VCaP (cell line): ENCODE measurements at regions not wholly inside any gene's neighbourhood (a gene's known extent, or its start where the extent isn't known, plus 50 kb on each side); places are given as distances from the start of the nearest gene placed in this dataset.

Experiments used
- H3K27ac ChIP-seq: fragments of 450-650 bp; 2 replicates; pipeline ENCODE4 v1.5.1; 2017
- TF ChIP-seq, protein P1 (sequence below): fragments of 450-650 bp; conservative IDR thresholded peaks from 2 replicates; pipeline ENCODE4 v1.5.1; 2017; ENCODE audit warnings: mild to moderate bottlenecking, moderate library complexity

DNA sequence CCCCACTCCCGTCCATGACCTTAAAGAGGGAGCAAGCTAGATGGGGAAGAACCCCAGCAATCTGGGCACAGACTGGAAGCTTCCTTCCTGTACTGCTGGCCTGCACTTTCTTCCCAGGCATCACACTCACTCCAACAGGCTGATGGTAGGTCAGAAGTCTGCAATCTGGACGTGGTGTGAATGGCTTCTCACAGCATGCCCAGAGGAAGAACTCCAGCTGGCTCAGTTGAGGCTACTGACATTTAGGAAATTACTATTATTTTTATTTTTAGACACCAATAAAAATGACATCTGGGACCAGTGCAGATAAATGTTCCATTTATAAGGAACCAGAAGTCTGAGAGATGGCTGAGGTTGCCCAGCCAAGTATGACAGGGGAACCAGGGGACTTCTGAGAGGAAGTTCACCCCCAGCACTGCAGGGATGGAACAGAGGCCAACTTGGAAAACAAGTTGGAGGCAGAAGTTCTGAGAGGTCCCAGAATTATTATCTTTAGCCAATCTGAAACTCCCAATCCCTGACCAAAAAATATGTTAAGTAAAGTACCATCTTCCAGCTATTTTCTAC, 163.8 kb upstream of the CTNNB1 start:
- no peak overlapping the region for H3K27ac ChIP-seq
- TF ChIP-seq, protein P1, sequence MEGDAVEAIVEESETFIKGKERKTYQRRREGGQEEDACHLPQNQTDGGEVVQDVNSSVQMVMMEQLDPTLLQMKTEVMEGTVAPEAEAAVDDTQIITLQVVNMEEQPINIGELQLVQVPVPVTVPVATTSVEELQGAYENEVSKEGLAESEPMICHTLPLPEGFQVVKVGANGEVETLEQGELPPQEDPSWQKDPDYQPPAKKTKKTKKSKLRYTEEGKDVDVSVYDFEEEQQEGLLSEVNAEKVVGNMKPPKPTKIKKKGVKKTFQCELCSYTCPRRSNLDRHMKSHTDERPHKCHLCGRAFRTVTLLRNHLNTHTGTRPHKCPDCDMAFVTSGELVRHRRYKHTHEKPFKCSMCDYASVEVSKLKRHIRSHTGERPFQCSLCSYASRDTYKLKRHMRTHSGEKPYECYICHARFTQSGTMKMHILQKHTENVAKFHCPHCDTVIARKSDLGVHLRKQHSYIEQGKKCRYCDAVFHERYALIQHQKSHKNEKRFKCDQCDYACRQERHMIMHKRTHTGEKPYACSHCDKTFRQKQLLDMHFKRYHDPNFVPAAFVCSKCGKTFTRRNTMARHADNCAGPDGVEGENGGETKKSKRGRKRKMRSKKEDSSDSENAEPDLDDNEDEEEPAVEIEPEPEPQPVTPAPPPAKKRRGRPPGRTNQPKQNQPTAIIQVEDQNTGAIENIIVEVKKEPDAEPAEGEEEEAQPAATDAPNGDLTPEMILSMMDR: no peak

DNA sequence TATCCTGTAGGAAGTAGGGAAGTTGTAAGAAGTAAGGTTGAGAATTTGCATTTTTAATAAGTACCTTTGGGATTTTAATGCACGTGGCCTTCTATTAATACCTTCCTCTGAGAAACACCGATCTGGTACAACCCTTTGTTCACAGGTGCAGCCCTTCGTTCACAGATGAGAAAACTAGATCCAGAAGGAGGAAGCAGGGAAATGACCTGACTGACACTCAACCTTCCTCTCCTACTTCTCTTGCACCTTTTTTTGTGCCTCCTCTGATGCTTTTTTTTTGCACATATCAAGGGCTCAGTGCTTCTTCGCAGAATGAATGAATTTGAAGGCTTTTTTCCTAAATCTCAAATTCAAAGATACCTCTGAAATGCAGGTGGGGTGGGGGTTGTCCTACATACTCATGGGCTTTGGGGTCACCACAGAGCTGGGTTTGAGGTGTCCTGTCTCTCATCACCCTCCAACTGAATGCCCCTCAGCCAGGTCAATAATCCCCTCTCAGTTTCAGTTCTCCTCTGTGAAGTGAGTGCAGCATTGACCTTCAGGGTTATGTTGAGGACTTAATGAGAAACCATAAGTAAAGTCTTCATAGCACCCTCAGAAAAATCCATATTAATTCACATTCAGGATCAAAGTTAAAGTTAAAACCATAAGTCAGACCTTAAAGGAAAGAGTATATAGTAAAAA, 161.5 kb upstream of the CTNNB1 start:
- TF ChIP-seq, protein P1: no peak
- H3K27ac ChIP-seq: no peak overlapping the region

DNA sequence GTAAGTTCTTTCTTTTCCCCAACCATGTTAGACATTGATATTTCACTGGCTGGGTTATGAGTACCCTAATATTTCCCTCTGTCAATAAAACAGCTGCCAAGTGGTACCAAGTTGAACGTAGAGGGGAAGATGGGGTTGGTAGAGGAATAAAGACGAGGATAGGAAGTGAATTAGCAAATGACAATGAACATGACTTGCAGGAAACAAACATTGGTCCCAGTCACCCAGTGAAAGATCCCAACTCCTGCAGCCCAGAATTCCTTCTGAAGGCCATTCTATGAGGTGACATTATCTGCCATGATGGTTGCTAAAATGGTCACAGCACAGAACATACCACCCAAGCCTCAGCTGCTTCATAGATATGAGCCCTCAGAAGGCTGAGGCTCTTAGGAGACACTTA, 159.0 kb upstream of the CTNNB1 start:
- TF ChIP-seq, protein P1: no peak
- H3K27ac ChIP-seq: no peak overlapping the region

DNA sequence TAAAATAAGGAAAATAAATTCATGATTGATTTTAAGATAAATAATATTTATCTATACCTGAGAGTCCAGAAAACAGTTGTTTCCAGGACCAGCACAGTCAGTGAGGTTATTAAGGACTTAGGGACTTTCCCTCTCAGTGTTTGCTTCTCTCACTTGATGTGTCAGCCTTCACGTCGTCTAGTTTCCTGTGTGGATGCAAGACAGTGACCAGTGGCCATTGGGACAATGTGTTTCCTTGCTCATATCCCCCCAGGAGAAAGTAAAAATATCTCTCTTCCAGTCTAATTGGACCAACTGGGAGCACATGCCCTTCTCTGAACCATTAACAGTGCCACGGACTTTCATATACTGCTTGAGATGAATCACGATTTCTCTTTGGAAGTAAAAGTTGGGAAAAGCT, 157.8 kb upstream of the CTNNB1 start:
- H3K27ac ChIP-seq: no peak overlapping the region
- TF ChIP-seq, protein P1: no peak

DNA sequence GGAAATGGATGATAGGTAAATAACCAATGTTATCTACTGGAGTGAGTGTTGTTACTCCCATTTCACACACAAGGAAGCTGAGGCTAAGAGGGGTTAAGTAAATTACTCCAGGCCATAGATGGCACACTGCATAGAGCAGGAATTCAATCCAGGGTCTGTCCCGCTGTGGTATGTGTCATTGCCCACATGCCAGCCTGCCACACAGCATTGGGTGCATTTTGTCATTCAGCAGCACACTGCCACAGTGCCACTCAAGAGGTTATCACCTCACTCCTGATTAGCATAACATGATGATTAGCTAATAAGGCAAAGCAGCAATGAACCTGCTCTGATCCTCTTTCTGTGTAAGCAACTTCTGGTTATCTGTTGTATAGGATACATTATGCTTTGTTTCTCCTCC, 157.4 kb upstream of the CTNNB1 start:
- TF ChIP-seq, protein P1: no peak
- H3K27ac ChIP-seq: no peak overlapping the region

DNA sequence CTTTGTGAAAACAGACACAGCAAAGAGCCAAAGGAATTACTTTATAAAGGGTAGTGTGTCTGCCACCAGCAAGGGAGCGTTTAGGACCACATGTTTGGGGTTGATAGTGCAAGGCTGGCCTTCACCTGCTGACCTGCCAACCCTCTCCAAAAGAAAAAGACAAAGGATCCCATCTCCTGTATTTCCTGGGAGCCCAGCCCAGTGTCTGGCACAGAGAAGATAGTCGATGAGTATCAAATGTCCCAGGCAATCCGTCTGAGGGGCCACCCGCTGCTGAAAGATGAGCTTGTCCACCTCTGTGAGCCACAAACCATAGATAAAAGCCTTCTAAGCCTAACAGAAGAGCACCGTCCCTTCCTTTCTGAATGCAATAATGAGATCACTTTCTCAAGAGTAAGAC, 154.8 kb upstream of the CTNNB1 start:
- no peak overlapping the region for H3K27ac ChIP-seq
- TF ChIP-seq, protein P1: no peak

DNA sequence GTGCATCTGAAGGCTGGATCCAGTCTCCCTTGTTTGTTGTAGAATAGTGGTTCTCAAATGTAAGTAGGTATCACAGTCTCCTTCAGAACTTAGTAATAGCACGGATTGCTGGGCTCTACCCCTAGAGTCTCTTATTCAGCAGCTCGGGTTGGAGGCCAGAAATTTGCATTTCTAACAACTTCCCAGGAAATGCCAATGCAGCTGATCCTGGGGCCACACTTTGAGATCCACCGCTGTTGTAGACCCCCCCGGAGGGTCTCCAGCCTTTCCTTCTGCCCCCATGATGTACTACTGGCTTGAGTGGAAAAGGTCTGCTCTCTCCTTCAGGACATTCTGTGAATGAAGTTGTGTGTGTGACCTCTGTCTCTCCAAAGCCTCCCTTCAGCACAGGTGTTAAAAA, 153.8 kb upstream of the CTNNB1 start:
- TF ChIP-seq, protein P1: no peak
- no peak overlapping the region for H3K27ac ChIP-seq
